Transverse colon (tissue), 4 donors: ENCODE measurements at regions not wholly inside any gene's neighbourhood (a gene's known extent, or its start where the extent isn't known, plus 50 kb on each side); places are given as distances from the start of the nearest gene placed in this dataset.
"Not testable (repeated sequence)": the region's sequence is repeated elsewhere in the genome, so short reads cannot be mapped to it uniquely, and the experiment has no call there.

ENCODE experiments used
- CTCF ChIP-seq, 5 experiments: fragments of 200-600 bp in 3 of 5; fragments of 450-650 bp in 2 of 5; sonication (generic) in 3 of 5; IDR thresholded peaks; 1 replicate in 2 of 5; 2 replicates in 3 of 5; pipeline ENCODE4 v1.5.1; 2016 to 2017; ENCODE audit warnings: antibody characterized with exemption in 5 of 5, inconsistent platforms in 3 of 5, mild to moderate bottlenecking in 2 of 5, moderate library complexity in 1 of 5
- EP300 ChIP-seq: sonication (generic); formaldehyde crosslinking; IDR thresholded peaks from one replicate; pipeline ENCODE4 v1.6.1; 2017; ENCODE audit warnings: antibody characterized with exemption, low read depth
- POLR2A ChIP-seq: fragments of 450-650 bp; IDR thresholded peaks from one replicate; pipeline ENCODE4 v1.6.1; 2016; ENCODE audit warnings: antibody characterized with exemption, mild to moderate bottlenecking, moderate library complexity
- POLR2AphosphoS5 ChIP-seq, 3 donors: sonication (generic); formaldehyde crosslinking; IDR thresholded peaks; one replicate each; pipeline ENCODE4 v1.6.1; 2016; ENCODE audit warnings: antibody characterized with exemption in 3 of 3

- TF ChIP-seq CTCF (IDR thresholded peaks at IDR 0.05); POLR2A; POLR2AphosphoS5 (IDR thresholded peaks at IDR 0.05); EP300: not testable (repeated sequence)
Observed at GRCh38 chr2:94790169-94790568, 81.1 kb upstream of the TEKT4 start.
